ENCODE measurements at regions not wholly inside any gene's neighbourhood (a gene's known extent, or its start where the extent isn't known, plus 50 kb on each side); places are given as distances from the start of the nearest gene placed in this dataset.

DNA sequence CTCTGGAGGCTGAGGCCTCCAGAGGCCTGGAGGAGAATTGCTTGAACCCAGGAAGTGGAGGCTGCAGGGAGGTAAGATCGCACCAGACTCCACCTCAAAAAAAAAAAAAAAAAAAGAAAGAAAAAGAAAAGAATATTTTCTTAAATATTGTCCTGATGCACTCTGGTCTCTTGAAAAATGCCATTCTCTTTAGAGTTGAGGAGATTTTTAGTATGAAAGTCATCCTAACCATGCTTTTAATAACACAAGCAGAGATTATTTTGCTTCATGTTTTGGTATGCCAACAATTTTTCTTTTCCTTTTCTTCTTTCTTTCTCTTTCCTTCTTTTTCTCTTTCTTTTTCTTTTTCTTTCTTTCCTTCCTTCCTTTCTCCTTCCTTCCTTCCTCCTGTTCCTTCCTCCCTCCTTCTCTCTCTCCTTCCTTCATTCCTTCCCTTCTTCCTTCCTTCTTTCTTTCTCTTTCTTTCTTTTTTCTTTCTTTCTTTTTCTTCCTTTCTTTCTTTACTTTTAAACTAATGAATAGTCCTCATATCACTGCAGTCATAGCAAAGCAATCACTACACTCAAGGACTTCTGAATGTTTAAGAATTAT, 116.9 kb upstream of the CCNH start:
- TF ChIP-seq, protein P1, sequence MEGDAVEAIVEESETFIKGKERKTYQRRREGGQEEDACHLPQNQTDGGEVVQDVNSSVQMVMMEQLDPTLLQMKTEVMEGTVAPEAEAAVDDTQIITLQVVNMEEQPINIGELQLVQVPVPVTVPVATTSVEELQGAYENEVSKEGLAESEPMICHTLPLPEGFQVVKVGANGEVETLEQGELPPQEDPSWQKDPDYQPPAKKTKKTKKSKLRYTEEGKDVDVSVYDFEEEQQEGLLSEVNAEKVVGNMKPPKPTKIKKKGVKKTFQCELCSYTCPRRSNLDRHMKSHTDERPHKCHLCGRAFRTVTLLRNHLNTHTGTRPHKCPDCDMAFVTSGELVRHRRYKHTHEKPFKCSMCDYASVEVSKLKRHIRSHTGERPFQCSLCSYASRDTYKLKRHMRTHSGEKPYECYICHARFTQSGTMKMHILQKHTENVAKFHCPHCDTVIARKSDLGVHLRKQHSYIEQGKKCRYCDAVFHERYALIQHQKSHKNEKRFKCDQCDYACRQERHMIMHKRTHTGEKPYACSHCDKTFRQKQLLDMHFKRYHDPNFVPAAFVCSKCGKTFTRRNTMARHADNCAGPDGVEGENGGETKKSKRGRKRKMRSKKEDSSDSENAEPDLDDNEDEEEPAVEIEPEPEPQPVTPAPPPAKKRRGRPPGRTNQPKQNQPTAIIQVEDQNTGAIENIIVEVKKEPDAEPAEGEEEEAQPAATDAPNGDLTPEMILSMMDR (conservative IDR thresholded peaks at IDR 0.05 in 1 of 2, IDR thresholded peaks at IDR 0.05 in 1 of 2; ENCODE audit: low read depth in 1 of 2, low read length in 2 of 2): no peak
- no peak for TF ChIP-seq EZH2 (IDR thresholded peaks at IDR 0.05; ENCODE audit: low read length, missing control alignments)
